Neural cell (in vitro differentiated cells): ENCODE measurements at regions not wholly inside any gene's neighbourhood (a gene's known extent, or its start where the extent isn't known, plus 50 kb on each side); places are given as distances from the start of the nearest gene placed in this dataset.

ENCODE experiments used
- H2AFZ ChIP-seq: fragments of 200-600, 300-800 bp; sonication (generic), shearing (Covaris generic); 2 replicates; pipeline ENCODE4 v1.6.0; 2014; ENCODE audit warnings: low read depth, mild to moderate bottlenecking, antibody characterized with exemption, low read length, moderate library complexity
- H3F3A ChIP-seq: fragments of 200-600 bp; shearing (Covaris generic); 2 replicates; pipeline ENCODE4 v1.6.1; 2016; ENCODE audit warnings: mild to moderate bottlenecking, moderate library complexity, mixed read lengths, antibody characterized with exemption, low read length; ENCODE audit not compliant: insufficient read depth, poor library complexity, severe bottlenecking
- H3K27ac ChIP-seq: fragments of 200-600, 300-800 bp; sonication (generic), shearing (Covaris generic); 2 replicates; pipeline ENCODE4 v1.5.1; 2014; ENCODE audit warnings: mild to moderate bottlenecking, low read length, moderate library complexity
- H3K27me3 ChIP-seq: fragments of 300-800, 200-600 bp; sonication (generic), shearing (Covaris generic); 2 replicates; pipeline ENCODE4 v1.6.0; 2014; ENCODE audit warnings: mild to moderate bottlenecking, low read depth, low read length, moderate library complexity; ENCODE audit not compliant: insufficient read depth
- H3K36me3 ChIP-seq: fragments of 300-800, 200-600 bp; sonication (generic), shearing (Covaris generic); 2 replicates; pipeline ENCODE4 v1.5.1; 2014; ENCODE audit warnings: mild to moderate bottlenecking, antibody characterized with exemption, low read length, moderate library complexity; ENCODE audit not compliant: insufficient read depth
- H3K4me2 ChIP-seq: fragments of 300-800, 200-600 bp; sonication (generic), shearing (Covaris generic); 2 replicates; pipeline ENCODE4 v1.6.0; 2014; ENCODE audit warnings: mild to moderate bottlenecking, low read length
- H3K4me3 ChIP-seq: fragments of 300-800, 200-600 bp; sonication (generic), shearing (Covaris generic); 2 replicates; pipeline ENCODE4 v1.5.1; 2014; ENCODE audit warnings: mild to moderate bottlenecking, low read length, moderate library complexity
- H3K79me2 ChIP-seq: fragments of 200-600 bp; shearing (Covaris generic); replicated peaks from 2 replicates; pipeline ENCODE4 v1.6.0; 2014; ENCODE audit warnings: mild to moderate bottlenecking, low read length, moderate library complexity; ENCODE audit not compliant: insufficient read depth
- H3K9ac ChIP-seq: fragments of 300-800, 200-600 bp; sonication (generic), shearing (Covaris generic); 2 replicates; pipeline ENCODE4 v1.6.1; 2016; ENCODE audit warnings: mild to moderate bottlenecking, low read length, mixed read lengths
- H3K9me2 ChIP-seq: fragments of 200-600 bp; shearing (Covaris generic); 2 replicates; pipeline ENCODE4 v1.6.1; 2016; ENCODE audit warnings: mild to moderate bottlenecking, low read length, mixed read lengths; ENCODE audit not compliant: insufficient read depth
- H3K9me3 ChIP-seq: fragments of 200-600, 300-800 bp; sonication (generic), shearing (Covaris generic); 2 replicates; pipeline ENCODE4 v1.6.1; 2016; ENCODE audit warnings: mild to moderate bottlenecking, mixed run types, low read length, moderate library complexity, mixed read lengths
- H4K20me1 ChIP-seq: fragments of 200-600 bp; shearing (Covaris generic); 2 replicates; pipeline ENCODE4 v1.6.1; 2016; ENCODE audit warnings: mild to moderate bottlenecking, mixed run types; ENCODE audit not compliant: insufficient read depth
- CTCF ChIP-seq: fragments of 450-650 bp; IDR thresholded peaks from 2 replicates; pipeline ENCODE4 v1.5.1; 2014; ENCODE audit warnings: antibody characterized with exemption, mild to moderate bottlenecking, moderate library complexity; ENCODE audit not compliant: poor library complexity, severe bottlenecking
- EP300 ChIP-seq: fragments of 450-650 bp; conservative IDR thresholded peaks from 2 replicates; pipeline ENCODE4 v1.6.1; 2014; ENCODE audit warnings: antibody characterized with exemption, mild to moderate bottlenecking, moderate library complexity; ENCODE audit not compliant: poor library complexity, severe bottlenecking
- EZH2 ChIP-seq: fragments of 200-600, 300-800 bp; shearing (Covaris generic), sonication (generic); IDR thresholded peaks from 2 replicates; pipeline ENCODE4 v1.6.1; 2014; ENCODE audit warnings: antibody characterized with exemption, low read length, borderline replicate concordance, mild to moderate bottlenecking; ENCODE audit not compliant: insufficient read depth, poor library complexity, severe bottlenecking
- MXI1 ChIP-seq: fragments of 450-650 bp; conservative IDR thresholded peaks from 2 replicates; pipeline ENCODE4 v1.6.1; 2014; ENCODE audit warnings: antibody characterized with exemption, mild to moderate bottlenecking; ENCODE audit not compliant: poor library complexity, severe bottlenecking
- POLR2AphosphoS5 ChIP-seq: IDR thresholded peaks from 2 replicates; pipeline ENCODE4 v1.6.1; 2012
- RAD21 ChIP-seq: fragments of 450-650 bp; conservative IDR thresholded peaks from 2 replicates; pipeline ENCODE4 v1.6.1; 2014; ENCODE audit warnings: antibody characterized with exemption, mild to moderate bottlenecking, moderate library complexity
- REST ChIP-seq: IDR thresholded peaks from 2 replicates; pipeline ENCODE4 v1.6.1; 2012; ENCODE audit warnings: borderline replicate concordance
- SMC3 ChIP-seq: fragments of 450-650 bp; conservative IDR thresholded peaks from 2 replicates; pipeline ENCODE4 v1.6.1; 2014; ENCODE audit warnings: antibody characterized with exemption, mild to moderate bottlenecking, moderate library complexity; ENCODE audit not compliant: poor library complexity
- TAF1 ChIP-seq: IDR thresholded peaks from 2 replicates; pipeline ENCODE4 v1.6.1; 2012; ENCODE audit warnings: low read depth

- H4K20me1 ChIP-seq: no peaks in the 10 kb centered on the region
- no peak overlapping the region for H3K4me3 ChIP-seq
- no peaks in the 10 kb centered on the region for H3K79me2 ChIP-seq
- no peak overlapping the region for H3K27ac ChIP-seq
- H3K4me2 ChIP-seq: no peak overlapping the region
- no peak for TF ChIP-seq REST
- TF ChIP-seq EP300: no peak
- TF ChIP-seq POLR2AphosphoS5: no peak
- H3K9me2 ChIP-seq: no peaks in the 10 kb centered on the region
- H2AFZ ChIP-seq: no peak overlapping the region
- H3K27me3 ChIP-seq: no peaks in the 10 kb centered on the region
- H3K9me3 ChIP-seq: no peaks in the 10 kb centered on the region
- no peaks in the 10 kb centered on the region for H3F3A ChIP-seq
- no peaks in the 10 kb centered on the region for H3K36me3 ChIP-seq
- no peak overlapping the region for H3K9ac ChIP-seq
Measured at GRCh38 chr20:47950124-47950912, 165.0 kb upstream of the SULF2 start.

- H3K4me3 ChIP-seq: no peak overlapping the region
- H3K79me2 ChIP-seq: no peaks in the 10 kb centered on the region
- H3K27ac ChIP-seq: no peak overlapping the region
- TF ChIP-seq RAD21: no peak
- TF ChIP-seq CTCF: no peak
- TF ChIP-seq EZH2: no peak
- no peak for TF ChIP-seq MXI1
- no peak for TF ChIP-seq SMC3
- TF ChIP-seq REST: no peak
- TF ChIP-seq EP300: no peak
- no peak for TF ChIP-seq POLR2AphosphoS5
- no peak for TF ChIP-seq TAF1
- H3K36me3 ChIP-seq: no peaks in the 10 kb centered on the region
- no peaks in the 10 kb centered on the region for H3K9me2 ChIP-seq
- H3F3A ChIP-seq: no peaks in the 10 kb centered on the region
- no peak overlapping the region for H2AFZ ChIP-seq
- H3K9me3 ChIP-seq: no peaks in the 10 kb centered on the region
- H3K4me2 ChIP-seq: no peak overlapping the region
- no peak overlapping the region for H3K9ac ChIP-seq
- no peaks in the 10 kb centered on the region for H4K20me1 ChIP-seq
- H3K27me3 ChIP-seq: no peaks in the 10 kb centered on the region
Measured at GRCh38 chr20:47949230-47949629, 163.9 kb upstream of the SULF2 start.
